ENCODE measurements at regions not wholly inside any gene's neighbourhood (a gene's known extent, or its start where the extent isn't known, plus 50 kb on each side); places are given as distances from the start of the nearest gene placed in this dataset.

DNA sequence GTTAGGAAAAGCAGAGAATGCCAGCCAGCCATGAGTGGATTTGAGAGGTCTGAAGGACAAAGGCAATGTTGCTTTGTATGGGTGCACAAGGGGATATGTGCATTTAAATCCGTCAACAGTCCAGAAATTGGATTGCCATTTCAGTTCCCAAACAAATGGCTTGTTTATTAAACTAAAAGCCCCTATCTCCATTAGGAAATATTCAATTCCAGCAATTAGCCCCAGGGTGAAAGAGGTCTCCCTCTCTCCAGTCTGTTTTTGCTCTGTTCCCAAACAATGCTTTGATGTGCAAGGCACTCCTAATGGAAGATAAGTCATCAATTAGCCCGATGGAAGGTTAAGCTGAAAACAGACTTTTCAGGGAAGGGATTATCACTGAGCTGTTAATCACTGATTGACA, 101.3 kb downstream of the C9orf152 start:
- no peak overlapping the region for H3K4me2 ChIP-seq (ENCODE audit: insufficient read depth, low read length)
- dilution Hi-C loops (cut with MboI; ENCODE audit: extremely low pct_ligation_motif_present, low sequenced_read_pairs) (no loop called here), intact Hi-C loops (cut with micrococcal nuclease) (no loop called here)
- no peaks in the 10 kb centered on the region for H3K9me1 ChIP-seq (replicated peaks; ENCODE audit: control insufficient read depth, extremely low read depth, insufficient read depth, low read length)
- H3K4me1 ChIP-seq (ENCODE audit: control insufficient read depth, extremely low read depth, insufficient read depth, low read length) = peaks cover 7% of the 10 kb centered on the region
- DNase-seq (ENCODE audit: low read depth, low spot score) = no peak
- no peak for TF ChIP-seq POLR2AphosphoS5 (IDR thresholded peaks at IDR 0.05; ENCODE audit: insufficient read depth, low read depth, low read length)
- TF ChIP-seq EZH2 (IDR thresholded peaks at IDR 0.05; ENCODE audit: borderline replicate concordance, low read depth, low read length, severe bottlenecking) = no peak
- no peak for TF ChIP-seq CTCF (IDR thresholded peaks at IDR 0.05; ENCODE audit: extremely low read depth in 1 of 2, insufficient read depth in 1 of 2, low read depth in 1 of 2, low read length in 2 of 2)
- TF ChIP-seq FOS (IDR thresholded peaks at IDR 0.05; ENCODE audit: borderline replicate concordance, insufficient read depth, low read length) = no peak
- no peak for TF ChIP-seq JUN (IDR thresholded peaks at IDR 0.05; ENCODE audit: borderline replicate concordance, insufficient read depth, insufficient read length, low read depth)
- TF ChIP-seq MYC (IDR thresholded peaks at IDR 0.05; ENCODE audit: low read depth, low read length) = no peak
- TF ChIP-seq GATA2 (IDR thresholded peaks at IDR 0.05; ENCODE audit: insufficient read depth, insufficient read length, low read depth, low read length) = no peak
- no peak for TF ChIP-seq POLR2A (IDR thresholded peaks at IDR 0.05; ENCODE audit: low read depth, low read length)
- TF ChIP-seq, protein P1, sequence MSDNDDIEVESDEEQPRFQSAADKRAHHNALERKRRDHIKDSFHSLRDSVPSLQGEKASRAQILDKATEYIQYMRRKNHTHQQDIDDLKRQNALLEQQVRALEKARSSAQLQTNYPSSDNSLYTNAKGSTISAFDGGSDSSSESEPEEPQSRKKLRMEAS (IDR thresholded peaks at IDR 0.05; ENCODE audit: insufficient read depth, insufficient read length) = no peak
- no TSS peak for BruUV-seq (replicated peaks)
- ChIA-PET CTCF (interaction anchor here (1.2 kb wide), 1 partner anchor 203 kb away, joined by 3 read pairs; no protein-coding TSS in a partner anchor), POLR2A (no interaction called here)
- H3K9ac ChIP-seq (replicated peaks; ENCODE audit: extremely low read depth, insufficient read depth, low read length) = no peak overlapping the region
- no peak overlapping the region for H2AFZ ChIP-seq (ENCODE audit: low read depth, low read length)
- no peak overlapping the region for H3K27ac ChIP-seq (ENCODE audit: insufficient read depth, low read depth, low read length)
- H3K9me3 ChIP-seq (replicated peaks; ENCODE audit: control insufficient read depth, insufficient read depth, low read length) = no peaks in the 10 kb centered on the region
- peaks cover 94% of the 10 kb centered on the region for H3K79me2 ChIP-seq (ENCODE audit: control insufficient read depth, insufficient read depth, low read length)
- H3K36me3 ChIP-seq (ENCODE audit: control insufficient read depth in 2 of 2, extremely low read depth in 1 of 2, insufficient read depth in 2 of 2, low read length in 2 of 2) = peaks cover 0 to 6% of the 10 kb centered on the region in 2 experiments
- no peaks in the 10 kb centered on the region for H3K27me3 ChIP-seq (ENCODE audit: control insufficient read depth in 2 of 2, insufficient read depth in 2 of 2, low read length in 2 of 2)
- H3K4me3 ChIP-seq (replicated peaks in 1 of 3; ENCODE audit: insufficient read depth in 1 of 3, low read depth in 1 of 3, low read length in 3 of 3) = no peak overlapping the region
- peaks cover 7% of the 10 kb centered on the region for H4K20me1 ChIP-seq (replicated peaks; ENCODE audit: control insufficient read depth, extremely low read depth, insufficient read depth, low read length)
- FAIRE-seq = no peak

Measured in endothelial cell of umbilical vein (primary cell).